HG03135 (cell line): ENCODE measurements at regions not wholly inside any gene's neighbourhood (a gene's known extent, or its start where the extent isn't known, plus 50 kb on each side); places are given as distances from the start of the nearest gene placed in this dataset.

Experiments
- ATAC-seq: cut with Tn5 transposase; IDR thresholded peaks from one replicate; pipeline ENCODE4 v1.9.1; 2021; ENCODE audit warnings: mild to moderate bottlenecking, moderate library complexity; ENCODE audit not compliant: unreplicated experiment

DNA sequence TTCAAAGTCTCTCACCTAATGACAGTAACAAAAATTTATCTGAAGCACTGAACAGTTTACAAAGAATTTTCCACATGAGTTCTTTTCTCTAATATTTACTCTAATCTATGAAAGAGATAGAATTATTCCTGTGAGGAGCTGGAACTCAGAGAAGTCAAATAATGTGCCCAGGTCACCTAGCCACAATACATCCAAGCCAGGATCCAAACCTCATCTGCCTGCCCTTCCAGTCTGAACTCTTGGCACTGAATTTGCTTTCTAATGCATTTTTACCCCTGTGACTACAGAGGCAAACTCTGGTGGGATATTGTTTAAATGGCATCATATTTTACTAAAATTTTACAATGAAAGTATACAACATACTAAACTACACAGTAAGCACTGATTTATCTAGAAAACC is 191.4 kb upstream of the RORA start:
- no peak for ATAC-seq

DNA sequence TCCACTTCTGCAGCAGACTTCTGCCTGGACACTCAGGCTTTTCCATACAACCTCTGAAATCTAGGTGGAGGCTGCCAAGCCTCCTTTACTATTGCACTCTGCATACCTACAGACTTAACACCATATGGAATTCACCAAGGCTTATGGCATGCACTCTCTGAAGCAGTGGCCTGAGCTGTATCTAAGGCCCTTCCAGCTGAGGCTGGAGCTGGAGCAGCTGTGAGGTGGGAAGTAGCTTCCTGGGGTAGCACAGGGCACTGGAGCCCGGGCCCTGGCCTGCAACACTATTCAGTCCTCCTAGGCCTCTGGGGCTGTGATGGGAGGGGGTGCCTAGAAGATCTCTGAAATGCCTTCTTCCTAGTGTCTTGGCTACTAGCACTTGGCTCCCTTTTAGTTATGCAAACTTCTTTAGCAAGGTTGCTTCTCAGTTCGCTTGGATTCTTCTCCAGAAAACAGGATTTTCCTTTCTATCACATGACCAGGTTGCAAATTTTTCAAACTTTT is 186.6 kb upstream of the RORA start:
- no peak for ATAC-seq

DNA sequence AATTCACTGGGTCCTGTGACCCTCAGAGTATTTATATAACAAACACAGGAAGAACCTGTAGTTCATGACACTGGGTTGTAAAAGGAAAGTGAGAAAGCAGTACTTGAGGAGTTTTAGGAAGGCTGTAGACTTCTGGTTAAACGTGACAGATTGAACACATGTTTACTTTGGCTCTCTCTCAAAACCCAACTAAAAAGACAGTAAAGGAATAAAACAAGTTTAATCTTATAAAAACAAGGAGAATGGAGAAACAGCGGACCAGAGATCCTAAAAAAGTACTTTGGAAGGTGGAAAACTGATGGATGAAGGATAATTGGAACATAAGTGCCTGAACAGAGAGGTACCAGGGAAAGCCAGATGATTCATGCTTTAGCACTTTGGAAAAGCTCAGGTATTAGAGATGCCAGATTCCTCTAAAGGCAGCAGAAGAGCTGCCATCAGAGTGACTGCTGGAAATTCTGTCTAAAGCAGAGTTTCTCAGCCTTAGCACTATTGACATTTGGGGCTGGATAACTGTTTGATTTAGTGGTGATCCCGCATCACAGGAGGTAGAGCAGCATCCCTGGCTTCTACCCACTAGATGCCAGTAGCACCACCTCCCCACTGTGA is 182.9 kb upstream of the RORA start:
- no peak for ATAC-seq

DNA sequence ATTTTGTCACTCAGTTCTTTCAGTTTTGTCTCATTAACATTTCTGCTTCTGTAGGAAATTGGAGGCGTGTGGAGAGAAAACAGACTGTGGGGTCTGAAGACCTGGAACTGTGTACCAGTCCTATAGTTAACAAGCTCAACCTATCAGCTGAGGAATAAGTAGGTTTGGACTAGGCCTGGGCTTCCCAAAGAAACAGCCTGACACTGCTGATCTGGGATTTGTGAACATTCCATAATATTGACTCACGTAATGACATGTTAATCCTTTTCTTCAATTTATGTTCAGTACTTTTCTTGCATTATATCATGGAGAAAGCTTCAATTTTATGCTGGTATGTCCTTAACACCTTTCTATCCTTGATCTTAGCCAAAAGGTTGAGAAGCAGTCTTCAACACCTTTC is 181.6 kb upstream of the RORA start:
- ATAC-seq = no peak

GRCh38 chr15:61404567-61404966 is 175.5 kb upstream of the RORA start:
- ATAC-seq = no peak

- no peak for ATAC-seq
Measured at GRCh38 chr15:61403884-61404283, 174.8 kb upstream of the RORA start.

- no peak for ATAC-seq
Measured at GRCh38 chr15:61401903-61402698, 173.0 kb upstream of the RORA start.

- no peak for ATAC-seq
Measured at GRCh38 chr15:61398310-61398709, 169.2 kb upstream of the RORA start.

GRCh38 chr15:61396235-61396919 is 167.3 kb upstream of the RORA start:
- ATAC-seq = no peak

GRCh38 chr15:61393949-61394348 is 164.8 kb upstream of the RORA start:
- ATAC-seq = no peak

- no peak for ATAC-seq
Measured at GRCh38 chr15:61393524-61393923, 164.4 kb upstream of the RORA start.

DNA sequence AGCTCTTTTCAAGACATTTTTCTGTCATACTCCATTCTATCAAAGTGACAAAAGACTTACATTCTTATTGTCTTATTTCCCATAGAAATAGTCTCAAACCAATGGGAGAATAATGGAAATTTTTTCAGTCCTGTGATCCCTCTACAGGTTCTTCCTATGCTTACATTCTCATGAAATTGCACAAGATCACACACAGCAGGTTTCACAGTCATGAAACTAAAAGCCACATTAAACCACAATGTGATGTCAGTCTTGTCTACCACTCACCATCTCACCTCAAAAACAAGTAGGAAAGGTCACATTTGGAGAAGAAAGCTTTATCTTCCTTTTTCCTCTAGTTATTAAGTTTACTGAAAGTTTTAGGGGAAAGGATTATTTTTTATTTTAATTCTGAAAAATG is 161.0 kb upstream of the RORA start:
- ATAC-seq = no peak

- ATAC-seq = no peak
Measured at GRCh38 chr15:61389334-61390028, 160.4 kb upstream of the RORA start.

DNA sequence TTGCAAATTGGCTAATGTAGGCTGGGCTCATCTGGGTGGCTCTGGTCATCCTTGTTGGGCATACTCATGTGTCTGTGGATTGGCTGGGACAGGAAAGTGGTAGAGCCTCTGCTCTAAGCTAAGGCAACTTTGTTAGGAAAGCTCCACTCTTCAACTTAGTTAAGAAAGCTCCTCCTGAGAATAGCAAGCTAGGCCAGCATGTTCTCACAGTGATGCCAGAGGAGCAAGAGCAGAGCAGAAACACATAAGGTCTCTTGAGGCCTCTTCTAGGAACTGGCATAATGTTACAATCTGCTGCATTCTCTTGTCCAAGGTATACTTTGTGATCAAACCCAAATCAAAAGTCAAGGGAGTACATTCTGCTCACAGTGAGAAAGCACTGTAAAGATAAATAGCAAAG is 158.6 kb upstream of the RORA start:
- no peak for ATAC-seq

DNA sequence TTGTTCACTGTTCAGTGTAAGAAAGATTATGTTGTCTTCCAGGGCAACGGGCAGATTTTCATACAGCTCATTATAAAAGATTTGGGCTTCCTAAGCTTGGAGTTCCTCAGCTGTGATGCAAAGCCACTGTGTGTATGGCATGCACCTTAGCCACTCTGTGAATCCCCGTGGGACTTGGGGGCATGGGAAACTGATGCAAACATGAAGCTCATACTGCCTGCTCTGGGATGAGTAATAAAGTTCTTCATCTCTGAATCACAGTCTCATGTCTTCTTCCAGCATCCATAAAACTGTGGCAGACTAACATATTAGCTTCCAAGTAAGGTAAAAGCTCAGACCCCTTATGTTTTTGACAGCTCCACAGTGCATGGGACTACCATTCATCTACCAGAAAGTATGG is 154.3 kb upstream of the RORA start:
- no peak for ATAC-seq

GRCh38 chr15:61382927-61383326 is 153.8 kb upstream of the RORA start:
- no peak for ATAC-seq

DNA sequence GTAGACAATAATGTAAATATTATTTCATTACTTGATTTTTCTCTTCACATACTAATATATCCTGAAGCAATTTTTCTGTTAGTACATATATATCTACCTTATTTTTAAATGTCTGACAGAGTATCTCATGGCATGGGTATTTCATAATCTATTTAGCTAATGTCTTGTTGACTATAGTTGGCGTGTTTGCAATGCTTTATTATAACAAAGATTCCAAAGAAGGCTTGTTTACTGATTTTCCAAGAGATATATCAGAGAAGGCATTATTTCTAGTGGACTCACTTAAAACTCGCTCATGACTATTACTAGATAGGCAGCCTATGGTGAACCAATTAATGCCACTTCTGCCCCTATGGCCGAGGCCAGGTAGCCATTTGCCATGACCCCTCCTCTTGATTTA is 152.4 kb upstream of the RORA start:
- ATAC-seq = no peak

DNA sequence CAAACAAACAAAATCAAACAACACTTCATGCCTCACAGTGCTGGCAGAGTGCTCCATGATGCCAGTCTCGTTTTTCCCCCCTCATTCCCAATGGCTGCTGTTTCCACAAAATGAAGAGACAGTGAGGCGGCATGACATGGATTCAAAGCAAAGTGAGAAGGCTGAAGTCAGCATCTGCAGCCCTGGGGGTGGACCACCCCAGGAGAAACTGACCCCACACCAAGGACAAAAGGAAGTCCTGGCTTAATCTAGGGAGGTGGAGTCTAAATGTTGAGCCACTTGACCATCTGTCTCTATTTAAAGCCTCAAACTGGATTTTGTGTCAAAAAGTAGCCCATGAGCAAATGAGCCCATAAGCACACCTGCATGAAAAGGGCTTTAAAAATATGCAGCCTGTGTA is 151.2 kb upstream of the RORA start:
- ATAC-seq = no peak

- ATAC-seq = no peak
Measured at GRCh38 chr15:61379005-61379404, 149.9 kb upstream of the RORA start.

DNA sequence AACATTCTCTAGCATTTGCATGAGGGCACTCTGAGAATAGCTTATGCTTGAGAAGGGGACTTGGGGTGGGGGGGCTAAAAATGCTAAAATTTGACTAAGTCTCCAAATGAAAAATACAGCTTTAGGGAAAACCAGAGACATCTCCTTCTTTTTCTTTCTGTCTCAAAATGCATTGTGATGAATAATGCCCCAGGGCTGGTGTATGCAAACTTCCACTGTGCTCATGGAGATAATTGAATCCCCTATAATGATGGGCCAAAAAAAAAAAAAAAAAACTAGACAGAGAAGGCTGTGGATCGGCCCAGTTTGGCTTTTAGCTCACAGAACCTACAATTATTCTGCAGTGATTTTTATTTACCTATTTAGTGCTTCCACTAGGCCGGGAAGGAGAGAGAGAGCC is 147.9 kb upstream of the RORA start:
- no peak for ATAC-seq

- no peak for ATAC-seq
Measured at GRCh38 chr15:61376516-61376915, 147.4 kb upstream of the RORA start.
